HG02852 (cell line): ENCODE measurements at regions not wholly inside any gene's neighbourhood (a gene's known extent, or its start where the extent isn't known, plus 50 kb on each side); places are given as distances from the start of the nearest gene placed in this dataset.

Experiments
- ATAC-seq: cut with Tn5 transposase; IDR thresholded peaks from one replicate; pipeline ENCODE4 v1.9.1; 2021; ENCODE audit warnings: mild to moderate bottlenecking, moderate library complexity; ENCODE audit not compliant: unreplicated experiment

DNA sequence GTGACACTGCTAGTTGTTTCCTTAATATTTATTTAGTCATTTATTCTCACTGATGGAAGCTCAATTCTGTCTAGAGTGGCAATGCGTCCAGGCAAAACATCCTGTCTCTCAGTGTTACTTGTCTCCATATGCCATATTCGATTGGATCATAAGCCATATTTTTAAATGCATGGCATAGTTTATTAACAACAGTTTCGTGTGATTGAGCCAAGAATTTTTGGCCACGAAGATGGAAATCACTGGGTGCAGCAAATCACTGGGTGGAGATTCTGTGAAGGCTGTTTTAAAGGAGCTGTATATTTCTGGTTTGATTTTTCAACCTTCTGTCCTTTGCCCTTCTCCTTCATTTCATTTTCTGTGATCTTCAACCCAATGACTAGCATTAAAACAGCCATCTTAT lies 205.2 kb downstream of the JRKL start:
- no peak for ATAC-seq

DNA sequence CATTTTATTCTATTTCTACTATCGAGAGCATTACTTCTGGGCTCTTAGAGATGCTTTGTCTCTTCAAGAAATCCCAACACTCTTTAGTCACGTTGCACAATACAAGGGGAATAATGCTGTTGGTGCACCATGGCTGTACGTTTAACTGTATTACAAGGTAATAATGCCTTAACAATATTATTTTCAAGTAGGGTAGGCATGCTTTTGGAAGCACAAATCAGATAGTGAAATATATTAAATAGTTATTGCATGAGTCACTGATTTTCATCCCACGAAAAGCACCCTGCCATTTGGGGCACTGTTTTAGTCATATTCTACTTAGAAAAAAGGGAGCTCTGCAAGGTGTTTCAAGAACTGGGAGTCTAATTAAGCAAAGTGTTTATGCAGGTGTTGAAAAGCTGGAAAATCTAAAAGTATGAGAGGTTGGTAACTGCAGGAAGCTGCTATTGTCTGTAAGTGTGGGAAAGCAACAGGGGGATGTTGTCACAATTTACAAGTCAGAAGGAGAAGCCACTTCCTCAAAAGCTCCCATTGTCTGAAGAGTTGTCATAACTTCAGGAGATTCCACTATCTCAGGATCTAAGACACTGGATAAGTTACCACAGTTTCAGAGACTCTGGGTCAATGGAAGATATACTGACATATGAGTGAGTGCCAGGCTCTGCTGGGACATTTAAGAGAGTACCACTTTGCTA lies 218.2 kb downstream of the JRKL start:
- no peak for ATAC-seq

DNA sequence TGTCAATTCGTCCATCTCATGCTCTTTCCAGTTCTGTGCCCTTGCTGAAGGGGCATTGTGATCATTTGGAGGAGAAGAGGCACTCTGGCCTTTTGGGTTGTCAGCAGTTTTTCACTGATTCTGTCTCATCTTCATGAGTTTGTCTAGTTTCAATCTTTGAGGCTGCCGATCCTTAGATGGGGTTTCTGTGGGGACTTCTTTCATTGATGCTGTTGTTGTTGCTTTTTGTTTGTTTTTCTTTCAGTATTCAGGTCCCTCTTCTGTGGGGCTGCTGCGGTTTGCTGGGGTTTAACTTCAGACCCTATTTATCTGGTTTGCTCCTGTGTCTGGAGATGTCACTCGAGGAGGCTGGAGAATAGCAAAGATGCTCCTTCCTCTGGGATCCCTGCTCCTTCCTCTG lies 224.3 kb downstream of the JRKL start:
- ATAC-seq = no peak

DNA sequence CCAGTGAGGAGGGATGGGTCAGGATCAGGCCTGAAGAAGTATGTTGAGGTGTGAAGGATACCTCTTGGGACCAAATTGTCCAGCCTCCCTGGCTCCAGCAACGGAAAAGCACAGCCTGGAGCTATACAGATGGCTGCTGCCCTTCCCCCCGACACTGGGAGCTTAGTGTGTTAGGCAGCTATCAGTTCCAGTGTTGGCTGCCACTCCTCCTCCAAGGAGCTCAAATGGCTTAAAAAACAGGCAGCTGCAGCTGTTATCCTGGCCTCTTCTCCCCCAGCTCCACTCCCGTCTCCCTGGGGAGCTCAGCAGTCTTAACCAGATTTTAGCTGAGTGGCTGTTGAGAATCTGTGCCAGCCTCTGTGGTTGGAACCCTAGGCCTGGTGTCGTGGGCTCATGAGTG lies 225.0 kb downstream of the JRKL start:
- ATAC-seq = no peak

DNA sequence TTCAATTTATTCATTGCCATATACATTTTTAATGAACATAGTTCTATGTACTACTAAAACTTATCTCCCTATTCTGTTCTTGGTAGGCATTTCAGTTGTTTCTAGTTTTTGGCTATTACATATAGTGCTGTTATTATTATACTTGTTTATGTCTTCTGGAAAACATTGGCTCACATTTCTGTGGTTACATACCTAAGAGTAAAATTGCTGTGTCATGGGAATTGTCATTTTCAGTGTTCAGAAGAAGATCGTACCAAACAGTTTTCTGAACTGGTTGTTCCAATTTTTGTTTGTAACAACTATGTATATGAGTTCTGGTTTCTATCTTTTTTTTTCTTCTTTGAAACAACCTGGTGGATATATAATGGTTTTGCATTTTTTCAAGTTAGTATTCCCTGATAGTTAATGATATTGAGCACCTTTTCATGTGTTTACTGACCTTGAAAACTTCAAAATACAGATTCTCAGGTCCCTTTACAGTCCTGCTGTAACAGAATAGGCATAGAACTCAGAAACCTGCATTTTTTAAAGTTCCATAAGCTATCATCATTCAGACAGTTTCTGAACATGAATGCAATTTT lies 230.7 kb downstream of the JRKL start:
- ATAC-seq = no peak

DNA sequence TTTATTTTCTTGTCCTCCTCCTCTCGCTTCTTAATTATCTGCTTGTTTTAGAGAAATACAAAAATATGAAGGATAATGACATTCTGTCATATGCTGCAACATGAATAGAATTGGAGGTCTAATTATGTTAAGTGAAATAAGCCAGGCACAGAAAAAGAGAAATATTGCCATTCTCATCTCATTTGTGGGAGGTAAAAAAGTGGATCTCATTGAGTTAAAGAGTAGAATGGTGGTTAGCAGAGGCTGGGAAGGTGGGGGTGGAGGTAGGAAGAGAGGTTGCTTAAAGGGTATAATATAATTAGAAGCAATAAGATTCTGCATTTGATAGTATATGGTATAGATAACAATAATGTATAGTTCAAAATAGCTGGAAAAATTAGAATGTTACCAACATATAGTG lies 231.3 kb downstream of the JRKL start:
- ATAC-seq = no peak

DNA sequence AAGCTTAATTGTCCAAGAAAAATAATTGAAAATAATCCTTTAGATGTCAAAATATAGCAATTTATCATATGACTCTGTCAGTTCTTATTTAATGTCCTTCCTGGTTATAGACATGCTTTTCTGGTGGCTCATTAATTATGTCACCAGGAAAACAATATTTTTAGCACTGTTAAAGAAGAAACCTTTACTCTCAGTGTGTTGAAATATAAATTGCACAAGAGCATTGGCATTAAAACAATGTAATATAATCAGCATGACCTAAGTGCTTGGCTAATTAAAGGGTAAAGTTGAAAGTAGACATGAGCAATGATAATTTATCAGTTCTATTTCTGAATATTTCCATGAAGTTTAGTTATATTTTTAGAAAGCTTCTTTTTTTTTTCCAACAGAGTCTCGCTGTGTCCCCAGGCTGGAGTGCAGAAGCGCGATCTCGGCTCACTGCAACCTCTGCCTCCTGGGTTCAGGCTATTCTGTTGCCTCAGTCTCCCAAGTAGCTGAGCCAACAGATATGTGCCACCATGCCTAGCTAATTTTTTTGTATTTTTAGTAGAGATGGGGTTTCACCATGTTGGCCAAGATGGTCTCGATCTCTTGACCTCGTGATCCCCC lies 232.3 kb downstream of the JRKL start:
- no peak for ATAC-seq

DNA sequence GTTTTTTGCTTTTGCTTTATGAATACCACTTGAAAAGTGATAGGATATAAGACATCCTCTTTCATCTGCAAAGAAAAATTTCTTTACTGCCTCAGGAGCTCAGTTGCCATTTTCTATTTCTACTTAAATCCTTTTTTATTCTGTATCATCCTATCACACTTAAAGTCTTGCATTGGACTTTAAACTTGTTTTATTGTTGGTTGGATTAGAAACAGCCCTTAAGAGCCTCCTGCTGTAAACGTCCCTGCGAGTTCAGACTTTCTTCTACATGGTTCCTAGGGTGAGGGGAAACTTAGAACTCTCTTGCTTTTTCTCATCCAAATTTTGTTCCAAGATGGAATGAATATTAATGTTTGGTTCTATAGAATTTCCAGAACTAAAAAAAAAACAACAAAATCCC lies 234.3 kb downstream of the JRKL start:
- no peak for ATAC-seq

DNA sequence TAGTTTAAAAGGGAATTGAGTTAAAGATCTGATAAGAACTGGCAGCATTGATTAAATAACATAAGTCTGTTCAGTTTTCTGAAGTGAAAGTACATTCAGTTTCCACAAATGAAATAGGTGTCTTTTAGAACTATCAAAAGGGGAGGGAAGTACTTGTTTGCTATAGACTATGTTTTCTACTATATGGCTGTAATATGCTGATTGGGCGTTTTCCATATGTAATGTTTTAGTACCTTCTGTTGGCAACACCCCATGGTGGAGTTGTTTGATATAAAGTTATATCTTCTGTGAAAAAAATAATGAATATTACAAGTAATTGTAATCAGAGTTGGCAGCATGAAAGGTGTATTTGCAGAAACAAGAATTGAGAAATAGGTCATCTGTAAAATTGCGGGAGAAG lies 237.6 kb downstream of the JRKL start:
- ATAC-seq = no peak

DNA sequence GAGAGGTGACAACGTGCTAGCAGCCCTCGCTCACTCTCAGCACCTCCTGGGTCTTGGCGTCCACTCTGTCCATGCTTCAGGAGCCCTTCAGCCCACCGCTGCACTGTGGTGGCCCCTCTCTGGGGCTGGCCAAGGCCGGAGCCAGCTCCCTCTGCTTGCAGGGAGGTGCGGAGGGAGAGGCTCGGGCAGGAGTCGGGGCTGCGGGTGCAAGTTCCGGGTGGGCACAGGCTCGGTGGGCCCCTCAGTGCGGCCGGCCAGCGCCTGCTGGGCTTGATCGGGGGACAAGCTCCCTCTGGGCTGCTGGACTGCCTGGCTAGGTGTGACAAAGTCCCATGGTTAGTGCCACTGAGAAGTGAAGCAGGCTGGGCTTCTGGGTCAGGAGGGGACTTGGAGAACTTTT lies 245.8 kb downstream of the JRKL start:
- no peak for ATAC-seq

DNA sequence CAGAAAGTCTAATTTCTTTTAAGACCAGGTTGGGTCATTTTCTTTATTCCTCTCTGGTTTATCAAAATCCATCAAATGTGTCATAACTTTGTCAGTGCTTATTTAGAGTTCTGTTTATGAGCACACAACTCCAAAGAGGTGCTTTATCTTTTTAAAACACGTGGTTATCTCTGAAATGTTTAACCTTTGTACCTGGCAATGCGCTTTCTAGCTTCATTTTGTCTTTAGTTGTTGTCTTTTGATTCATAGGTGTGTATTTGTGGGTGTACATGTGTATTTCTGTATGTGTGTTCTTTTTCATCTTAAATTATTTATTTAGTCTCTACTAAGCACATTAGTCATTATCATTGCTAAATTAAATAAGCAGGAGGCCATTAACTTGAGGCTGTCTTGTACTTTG lies 251.4 kb downstream of the JRKL start:
- no peak for ATAC-seq

DNA sequence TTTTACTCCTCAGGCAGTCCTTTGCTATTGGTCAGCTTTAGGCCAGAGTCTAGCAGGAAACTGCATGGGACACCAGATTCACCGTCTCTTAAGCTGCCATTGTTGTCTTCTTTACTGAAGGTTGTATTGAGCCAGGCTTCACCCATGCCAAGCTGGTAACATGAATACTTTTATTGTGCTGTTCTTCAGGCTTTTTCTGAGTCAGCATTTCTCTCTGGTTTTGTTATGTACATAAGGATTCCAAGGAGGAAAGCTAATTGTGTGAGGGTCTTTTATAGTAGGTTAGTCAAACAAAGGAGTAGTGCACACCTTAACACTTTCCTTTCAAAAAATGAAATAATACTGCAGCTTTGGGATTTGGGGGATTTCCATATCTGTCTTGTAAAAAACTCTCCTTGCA lies 252.8 kb downstream of the JRKL start:
- ATAC-seq = no peak

DNA sequence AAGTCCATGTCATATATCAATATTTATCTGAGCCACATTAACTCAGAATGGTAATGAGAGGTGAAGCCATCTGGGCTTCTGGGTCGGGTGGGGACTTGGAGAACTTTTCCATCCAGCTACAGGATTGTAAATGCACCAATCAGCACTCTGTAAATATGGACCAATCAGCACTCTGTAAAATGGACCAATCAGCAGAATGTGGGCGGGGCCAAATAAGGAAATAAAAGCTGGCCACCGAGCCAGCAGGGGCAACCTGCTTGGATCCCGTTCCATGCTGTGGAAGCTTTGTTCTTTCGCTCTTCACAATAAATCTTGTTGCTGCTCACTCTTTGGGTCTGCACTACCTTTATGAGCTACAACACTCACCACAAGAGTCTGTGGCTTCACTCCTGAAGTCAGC lies 253.4 kb downstream of the JRKL start:
- no peak for ATAC-seq

DNA sequence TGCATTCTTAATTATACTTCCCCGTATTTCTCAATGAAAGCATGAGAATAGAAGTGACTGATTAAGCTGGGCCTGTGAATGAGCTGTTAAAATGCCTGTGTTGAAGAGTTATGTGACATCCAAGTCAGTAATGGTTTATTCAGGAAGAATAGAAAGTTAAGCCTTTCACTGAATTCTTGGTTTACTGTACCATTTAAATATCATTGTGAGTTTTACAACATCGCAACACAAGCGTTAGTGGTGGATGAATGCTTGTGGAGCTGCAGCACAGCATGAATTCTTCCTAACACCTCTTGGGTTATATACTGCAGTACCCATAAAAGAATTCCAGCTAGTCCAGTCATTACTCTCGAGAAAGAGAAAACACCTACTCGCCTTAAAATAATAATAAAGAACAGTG lies 257.8 kb downstream of the JRKL start:
- ATAC-seq = no peak

DNA sequence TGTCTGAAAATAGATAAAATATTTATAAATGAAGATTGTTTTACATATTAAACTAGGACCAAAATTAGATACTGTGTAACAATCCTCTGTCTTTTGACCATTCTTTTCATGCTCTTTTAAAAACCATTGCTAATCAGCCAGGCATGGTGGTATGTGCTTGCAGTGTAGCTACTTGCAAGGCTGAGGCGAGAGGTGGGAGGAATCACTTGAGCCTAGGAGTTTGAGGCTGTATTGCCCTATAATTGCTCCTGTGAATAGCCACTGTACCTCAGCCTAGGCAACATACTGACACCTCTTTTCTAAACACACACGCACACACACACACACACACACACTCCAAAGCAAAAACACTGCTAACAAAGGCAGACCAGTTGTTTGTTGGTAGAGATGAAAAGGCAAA lies 259.2 kb downstream of the JRKL start:
- no peak for ATAC-seq

DNA sequence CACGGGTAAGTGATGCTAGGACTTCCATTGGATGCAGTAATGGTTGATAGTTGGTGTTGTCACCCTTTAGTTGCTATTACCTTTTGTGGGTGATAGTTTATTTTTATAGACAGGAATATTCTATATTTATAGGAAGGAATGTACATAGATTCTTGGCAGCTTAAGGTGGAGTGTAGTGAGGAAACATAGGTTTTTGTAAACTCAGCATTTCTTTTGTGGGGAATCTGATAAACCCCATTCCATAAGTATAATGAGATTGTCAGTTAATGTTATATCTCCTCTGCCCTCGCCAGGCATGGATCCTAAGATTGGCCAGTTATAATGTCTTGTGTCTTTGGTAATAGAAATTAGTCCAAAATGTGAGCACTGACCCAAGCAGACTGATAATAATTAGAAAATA lies 262.7 kb downstream of the JRKL start:
- ATAC-seq = no peak

DNA sequence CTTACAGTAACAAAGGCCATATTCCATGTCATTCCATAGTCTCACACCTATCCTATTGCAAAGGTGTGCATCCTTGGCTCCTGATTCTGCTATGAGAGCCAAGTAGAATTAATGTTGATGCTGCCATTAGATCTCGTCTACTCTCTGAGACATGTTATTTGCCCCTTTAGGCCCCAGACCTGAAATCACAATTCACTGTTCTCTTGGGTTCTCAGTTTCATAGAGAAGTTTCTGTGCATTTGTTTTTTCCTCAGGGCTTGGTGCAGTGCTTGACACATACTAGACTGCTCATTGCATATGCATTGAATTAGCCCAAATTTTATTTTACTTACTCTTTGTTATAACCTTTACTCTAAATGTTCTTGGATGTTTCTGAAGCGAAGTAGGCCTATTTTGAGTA lies 265.7 kb downstream of the JRKL start:
- ATAC-seq = no peak

DNA sequence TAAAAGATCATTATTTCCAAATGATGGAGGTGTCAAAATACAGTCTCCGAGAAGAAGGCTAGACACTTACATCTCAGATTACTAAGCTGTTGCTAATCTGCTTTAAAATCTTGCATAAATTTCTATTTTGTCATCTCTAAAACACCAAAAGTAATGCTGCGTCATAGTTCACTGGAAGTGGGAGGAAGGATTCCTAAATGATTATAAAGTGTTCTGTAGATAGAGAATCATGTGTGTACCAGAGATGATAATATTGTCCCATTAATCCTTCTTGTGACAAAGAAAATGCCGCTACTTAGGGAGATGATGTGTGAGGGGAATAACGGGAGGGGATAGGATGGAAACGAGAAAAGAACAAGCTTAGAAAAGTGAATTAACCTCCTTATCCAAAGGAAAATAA lies 268.6 kb downstream of the JRKL start:
- no peak for ATAC-seq

DNA sequence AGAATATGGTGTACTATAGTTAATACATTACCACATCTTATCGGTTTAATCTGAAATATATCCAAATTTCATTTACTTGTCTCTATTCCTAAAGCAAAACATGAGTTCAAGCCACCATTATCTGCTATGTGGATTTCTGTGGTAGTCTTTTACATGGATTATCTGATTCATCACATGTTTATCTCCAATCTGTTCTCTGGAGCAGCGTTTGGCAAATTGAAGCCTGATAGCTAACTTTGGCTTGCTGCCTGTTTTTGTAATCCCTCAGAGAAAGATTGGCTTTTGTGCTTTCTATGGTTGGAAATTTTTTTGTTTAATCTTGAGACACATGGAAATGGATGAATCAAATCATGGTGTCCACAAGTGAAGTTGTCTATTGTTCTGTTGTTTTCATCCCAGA lies 274.3 kb downstream of the JRKL start:
- ATAC-seq = no peak

DNA sequence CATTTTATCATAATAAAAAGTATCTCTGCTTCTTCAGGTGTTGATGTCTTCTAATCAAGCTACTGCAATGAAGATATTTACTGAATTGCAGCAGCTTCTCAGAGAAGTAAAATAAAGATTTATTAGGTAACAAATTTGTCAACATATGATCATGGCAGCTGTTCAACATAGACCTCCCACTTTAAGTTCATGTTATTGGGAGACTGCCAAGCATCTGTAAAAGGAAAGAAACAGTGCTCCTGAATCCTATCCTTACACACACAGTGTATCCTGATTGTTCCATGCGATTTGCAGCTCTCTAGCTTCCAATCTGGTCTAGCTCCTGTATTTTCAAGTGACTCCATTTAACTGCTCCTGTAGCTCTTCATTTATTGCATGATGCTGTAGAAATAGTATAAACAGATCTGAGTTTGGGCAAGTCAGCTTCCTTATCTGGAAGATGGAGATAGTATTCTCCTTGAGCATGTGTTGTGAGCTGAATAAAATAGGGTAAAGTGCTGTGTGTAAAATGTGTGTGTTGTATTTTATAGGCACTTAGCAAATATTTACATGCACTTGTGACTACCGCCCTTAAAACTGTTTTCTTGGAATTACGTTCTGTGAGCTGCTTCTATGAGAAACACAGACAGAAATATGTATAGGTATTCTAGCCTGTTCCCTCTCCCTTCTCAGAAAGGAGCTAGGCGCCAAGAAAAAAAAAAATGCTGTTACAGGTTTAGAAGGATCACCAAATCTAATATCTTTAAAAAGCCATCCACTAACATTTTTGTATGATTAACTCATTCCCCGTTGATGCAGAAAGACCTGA lies 290.6 kb downstream of the JRKL start:
- no peak for ATAC-seq

DNA sequence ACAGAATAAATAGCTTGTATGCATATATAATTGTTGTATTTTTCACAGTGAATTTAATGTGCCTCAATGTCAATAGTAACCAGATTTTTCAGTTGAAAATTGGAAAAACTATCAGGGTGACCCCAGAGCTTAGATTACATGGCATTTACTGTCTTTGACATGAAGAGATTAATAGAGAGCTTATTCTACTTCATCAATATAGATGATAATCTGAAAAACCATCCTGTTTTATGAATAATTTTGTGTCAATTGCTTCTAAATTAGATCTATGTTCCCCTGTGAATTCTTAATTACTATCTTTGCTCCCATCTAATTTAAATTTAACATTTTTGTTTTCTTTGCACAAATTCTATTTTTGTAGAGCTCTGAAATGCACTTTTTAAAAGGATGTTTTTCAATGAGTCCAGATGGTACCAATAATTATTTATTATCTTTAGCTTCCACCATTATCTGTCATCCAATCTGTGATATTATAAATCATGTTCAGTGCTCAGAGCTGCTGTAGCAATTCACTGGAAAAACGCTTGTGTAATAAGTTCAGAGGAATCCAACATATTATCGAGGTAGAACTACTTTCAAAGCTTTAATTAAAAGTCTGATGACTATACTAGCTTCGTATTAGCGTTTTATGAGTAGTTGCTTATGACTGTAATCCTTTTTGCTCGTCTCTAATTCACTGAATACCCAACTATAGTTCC lies 291.4 kb downstream of the JRKL start:
- ATAC-seq = no peak
